ENCODE measurements at regions not wholly inside any gene's neighbourhood (a gene's known extent, or its start where the extent isn't known, plus 50 kb on each side); places are given as distances from the start of the nearest gene placed in this dataset.

DNA sequence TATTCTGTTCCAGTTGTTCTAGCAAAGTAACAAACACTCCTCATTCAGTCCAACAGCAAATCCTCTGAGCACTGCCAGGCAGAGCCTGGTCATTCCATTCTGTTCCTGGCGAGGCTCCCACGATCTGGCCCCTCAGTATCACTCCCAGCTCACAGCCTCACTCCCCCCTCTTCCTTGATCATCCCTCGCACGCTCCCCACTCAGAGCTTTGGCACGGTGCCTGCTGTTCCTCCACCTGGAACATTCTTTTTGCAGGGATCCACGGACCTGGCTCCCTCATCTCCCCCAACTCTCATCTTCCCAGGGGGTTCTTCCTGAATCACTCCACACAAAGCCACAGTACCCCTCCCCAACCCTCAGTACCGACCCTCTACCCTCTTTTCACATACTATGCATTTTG is 192.3 kb downstream of the ATPSCKMT start:
- TF ChIP-seq, protein P1, sequence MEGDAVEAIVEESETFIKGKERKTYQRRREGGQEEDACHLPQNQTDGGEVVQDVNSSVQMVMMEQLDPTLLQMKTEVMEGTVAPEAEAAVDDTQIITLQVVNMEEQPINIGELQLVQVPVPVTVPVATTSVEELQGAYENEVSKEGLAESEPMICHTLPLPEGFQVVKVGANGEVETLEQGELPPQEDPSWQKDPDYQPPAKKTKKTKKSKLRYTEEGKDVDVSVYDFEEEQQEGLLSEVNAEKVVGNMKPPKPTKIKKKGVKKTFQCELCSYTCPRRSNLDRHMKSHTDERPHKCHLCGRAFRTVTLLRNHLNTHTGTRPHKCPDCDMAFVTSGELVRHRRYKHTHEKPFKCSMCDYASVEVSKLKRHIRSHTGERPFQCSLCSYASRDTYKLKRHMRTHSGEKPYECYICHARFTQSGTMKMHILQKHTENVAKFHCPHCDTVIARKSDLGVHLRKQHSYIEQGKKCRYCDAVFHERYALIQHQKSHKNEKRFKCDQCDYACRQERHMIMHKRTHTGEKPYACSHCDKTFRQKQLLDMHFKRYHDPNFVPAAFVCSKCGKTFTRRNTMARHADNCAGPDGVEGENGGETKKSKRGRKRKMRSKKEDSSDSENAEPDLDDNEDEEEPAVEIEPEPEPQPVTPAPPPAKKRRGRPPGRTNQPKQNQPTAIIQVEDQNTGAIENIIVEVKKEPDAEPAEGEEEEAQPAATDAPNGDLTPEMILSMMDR (IDR thresholded peaks at IDR 0.05) = no peak
- no peak for TF ChIP-seq EP300 (IDR thresholded peaks at IDR 0.05)
- no peak for TF ChIP-seq POLR2A (IDR thresholded peaks at IDR 0.05)

Measured in gastroesophageal sphincter (tissue), 3 donors.